ENCODE measurements at regions not wholly inside any gene's neighbourhood (a gene's known extent, or its start where the extent isn't known, plus 50 kb on each side); places are given as distances from the start of the nearest gene placed in this dataset.

DNA sequence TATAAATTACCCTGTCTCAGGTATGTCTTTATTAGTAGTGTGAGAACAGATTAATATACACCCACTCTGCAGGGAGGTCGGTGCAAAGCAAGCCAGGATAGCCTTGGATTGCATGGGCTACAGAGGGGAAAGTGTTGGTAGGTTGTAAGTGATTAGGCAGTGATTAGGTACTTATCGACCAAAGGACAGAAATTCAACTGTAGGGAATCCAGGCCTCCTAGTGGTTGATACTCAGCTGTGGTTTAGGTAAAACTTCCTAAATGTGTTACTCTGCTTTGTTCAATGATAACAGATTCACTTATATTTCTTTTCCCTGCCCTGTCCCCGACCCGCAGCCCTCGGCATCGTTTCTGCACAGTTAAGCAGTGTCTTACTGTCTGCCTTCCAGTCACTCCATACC lies 444.0 kb downstream of the FIGN start:
- Histone ChIP-seq H3K36me3 (ENCODE audit: control insufficient read depth in 2 of 3, insufficient read depth in 3 of 3, low read length in 3 of 3) (no peaks in the 10 kb centered on the region), H3K9me3 (ENCODE audit: control insufficient read depth in 2 of 3, insufficient read depth in 1 of 3, low read length in 3 of 3) (no peaks in the 10 kb centered on the region), H3K27ac (ENCODE audit: low read depth in 2 of 2, low read length in 2 of 2) (no peak overlapping the region), H3K9ac (ENCODE audit: low read length in 3 of 3) (no peak overlapping the region), H3K4me1 (ENCODE audit: control insufficient read depth in 2 of 3, insufficient read depth in 2 of 3, low read depth in 1 of 3, low read length in 3 of 3) (no peaks in the 10 kb centered on the region), H3K27me3 (ENCODE audit: control insufficient read depth, insufficient read depth, low read length) (no peaks in the 10 kb centered on the region), H3K4me3 (ENCODE audit: low read length in 3 of 3) (no peak overlapping the region)
- TF ChIP-seq, protein P1, sequence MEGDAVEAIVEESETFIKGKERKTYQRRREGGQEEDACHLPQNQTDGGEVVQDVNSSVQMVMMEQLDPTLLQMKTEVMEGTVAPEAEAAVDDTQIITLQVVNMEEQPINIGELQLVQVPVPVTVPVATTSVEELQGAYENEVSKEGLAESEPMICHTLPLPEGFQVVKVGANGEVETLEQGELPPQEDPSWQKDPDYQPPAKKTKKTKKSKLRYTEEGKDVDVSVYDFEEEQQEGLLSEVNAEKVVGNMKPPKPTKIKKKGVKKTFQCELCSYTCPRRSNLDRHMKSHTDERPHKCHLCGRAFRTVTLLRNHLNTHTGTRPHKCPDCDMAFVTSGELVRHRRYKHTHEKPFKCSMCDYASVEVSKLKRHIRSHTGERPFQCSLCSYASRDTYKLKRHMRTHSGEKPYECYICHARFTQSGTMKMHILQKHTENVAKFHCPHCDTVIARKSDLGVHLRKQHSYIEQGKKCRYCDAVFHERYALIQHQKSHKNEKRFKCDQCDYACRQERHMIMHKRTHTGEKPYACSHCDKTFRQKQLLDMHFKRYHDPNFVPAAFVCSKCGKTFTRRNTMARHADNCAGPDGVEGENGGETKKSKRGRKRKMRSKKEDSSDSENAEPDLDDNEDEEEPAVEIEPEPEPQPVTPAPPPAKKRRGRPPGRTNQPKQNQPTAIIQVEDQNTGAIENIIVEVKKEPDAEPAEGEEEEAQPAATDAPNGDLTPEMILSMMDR (IDR thresholded peaks at IDR 0.05; ENCODE audit: borderline replicate concordance, extremely low read depth, insufficient read depth), result no peak
- intact Hi-C loops (cut with DNase I), result no loop called here
- FAIRE-seq, result no peak
- no peak for DNase-seq

DNA sequence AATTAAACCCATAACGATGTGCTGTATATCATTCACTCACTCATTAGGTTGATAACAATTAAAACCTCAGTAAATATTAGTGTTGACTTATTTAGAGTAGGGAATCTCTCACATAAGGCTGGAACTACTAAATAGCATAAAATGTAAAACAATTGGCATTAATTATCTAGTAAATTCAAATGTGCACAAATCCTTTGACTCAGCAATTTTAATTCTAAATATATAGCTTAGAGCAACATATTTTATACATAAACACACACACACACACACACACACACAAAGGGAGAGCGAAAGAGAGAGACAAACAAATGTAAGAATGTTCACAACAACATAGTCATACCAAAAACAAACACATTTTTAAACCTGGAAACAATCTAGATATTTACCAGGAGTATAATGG lies 443.1 kb upstream of the KCNH7 start:
- no peaks in the 10 kb centered on the region for H3K9me3 ChIP-seq (ENCODE audit: control insufficient read depth in 2 of 3, insufficient read depth in 1 of 3, low read length in 3 of 3)
- H3K27ac ChIP-seq (ENCODE audit: low read depth in 2 of 2, low read length in 2 of 2), result no peak overlapping the region
- no peak overlapping the region for H3K9ac ChIP-seq (ENCODE audit: low read length in 3 of 3)
- DNase-seq (no peak), FAIRE-seq (no peak)
- no peaks in the 10 kb centered on the region for H3K36me3 ChIP-seq (ENCODE audit: control insufficient read depth in 2 of 3, insufficient read depth in 3 of 3, low read length in 3 of 3)
- no peak overlapping the region for H3K4me3 ChIP-seq (ENCODE audit: low read length in 3 of 3)
- no peaks in the 10 kb centered on the region for H3K4me1 ChIP-seq (ENCODE audit: control insufficient read depth in 2 of 3, insufficient read depth in 2 of 3, low read depth in 1 of 3, low read length in 3 of 3)
- H3K27me3 ChIP-seq (ENCODE audit: control insufficient read depth, insufficient read depth, low read length), result no peaks in the 10 kb centered on the region
- intact Hi-C loops (cut with DNase I), result no loop called here
- TF ChIP-seq, protein P1 (IDR thresholded peaks at IDR 0.05; ENCODE audit: borderline replicate concordance, extremely low read depth, insufficient read depth), result no peak

DNA sequence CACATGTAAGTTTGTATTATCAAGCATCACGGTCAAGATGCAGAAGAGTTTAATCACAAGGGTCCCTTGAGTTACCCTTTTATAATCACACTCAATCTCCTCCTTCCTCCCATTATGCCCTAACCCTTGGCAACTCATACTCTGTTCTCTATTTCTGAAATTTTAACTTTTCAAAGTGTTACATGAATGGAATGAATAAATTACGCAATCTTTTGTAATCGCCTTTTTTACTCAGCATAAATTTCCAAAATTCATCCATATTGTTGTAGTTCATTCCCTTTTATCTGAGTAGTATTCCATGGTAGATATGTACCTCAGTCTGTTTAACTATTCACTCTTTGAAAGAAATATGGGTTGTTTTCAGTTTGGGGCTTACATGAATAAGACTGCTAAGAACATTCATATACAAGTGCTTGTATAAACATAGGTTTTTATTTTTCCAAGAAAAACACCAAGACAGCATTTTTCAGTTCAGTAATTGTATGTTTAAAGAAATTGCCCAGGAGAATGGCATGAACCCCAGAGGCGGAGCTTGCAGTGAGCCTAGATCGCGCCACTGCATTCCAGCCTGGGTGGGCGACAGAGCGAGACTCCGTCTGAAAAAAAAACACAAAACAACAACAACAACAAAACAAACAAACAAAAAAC lies 430.9 kb upstream of the KCNH7 start:
- H3K9me3 ChIP-seq (ENCODE audit: control insufficient read depth in 2 of 3, insufficient read depth in 1 of 3, low read length in 3 of 3), result peaks cover 0 to 11% (median 0%) of the 10 kb centered on the region in 3 donors
- H3K4me1 ChIP-seq (ENCODE audit: control insufficient read depth in 2 of 3, insufficient read depth in 2 of 3, low read depth in 1 of 3, low read length in 3 of 3), result no peaks in the 10 kb centered on the region
- intact Hi-C loops (cut with DNase I), result no loop called here
- no peak for DNase-seq
- no peak overlapping the region for H3K27ac ChIP-seq (ENCODE audit: low read depth in 2 of 2, low read length in 2 of 2)
- H3K4me3 ChIP-seq (ENCODE audit: low read length in 3 of 3), result no peak overlapping the region
- TF ChIP-seq, protein P1 (IDR thresholded peaks at IDR 0.05; ENCODE audit: borderline replicate concordance, extremely low read depth, insufficient read depth), result no peak
- H3K27me3 ChIP-seq (ENCODE audit: control insufficient read depth, insufficient read depth, low read length), result no peaks in the 10 kb centered on the region
- H3K9ac ChIP-seq (ENCODE audit: low read length in 3 of 3), result no peak overlapping the region
- no peaks in the 10 kb centered on the region for H3K36me3 ChIP-seq (ENCODE audit: control insufficient read depth in 2 of 3, insufficient read depth in 3 of 3, low read length in 3 of 3)
- no peak for FAIRE-seq

DNA sequence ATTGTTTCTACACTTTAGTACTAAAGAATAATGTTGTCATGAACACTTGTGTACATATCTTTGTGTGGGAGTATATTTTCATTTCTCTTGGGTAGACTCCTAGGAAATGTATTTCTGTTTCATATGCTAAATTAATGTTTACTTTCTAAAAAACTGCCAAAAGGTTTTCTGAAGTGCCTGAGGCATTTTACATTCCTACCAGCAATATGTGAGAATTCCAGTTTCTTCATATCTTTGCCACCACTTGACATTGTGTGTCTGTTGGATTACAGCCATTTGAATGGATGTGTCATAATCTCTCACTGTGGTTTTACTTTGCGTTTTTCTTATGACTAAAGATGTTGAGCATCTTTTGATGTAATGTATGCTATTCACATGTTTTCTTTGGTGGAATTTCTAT lies 428.2 kb upstream of the KCNH7 start:
- DNase-seq, result no peak
- Histone ChIP-seq H3K27me3 (ENCODE audit: control insufficient read depth, insufficient read depth, low read length) (no peaks in the 10 kb centered on the region), H3K4me1 (ENCODE audit: control insufficient read depth in 2 of 3, insufficient read depth in 2 of 3, low read depth in 1 of 3, low read length in 3 of 3) (no peaks in the 10 kb centered on the region), H3K4me3 (ENCODE audit: low read length in 3 of 3) (no peak overlapping the region), H3K36me3 (ENCODE audit: control insufficient read depth in 2 of 3, insufficient read depth in 3 of 3, low read length in 3 of 3) (no peaks in the 10 kb centered on the region), H3K9ac (ENCODE audit: low read length in 3 of 3) (no peak overlapping the region), H3K9me3 (ENCODE audit: control insufficient read depth in 2 of 3, insufficient read depth in 1 of 3, low read length in 3 of 3) (no peaks in the 10 kb centered on the region), H3K27ac (ENCODE audit: low read depth in 2 of 2, low read length in 2 of 2) (no peak overlapping the region)
- intact Hi-C loops (cut with DNase I), result no loop called here
- TF ChIP-seq, protein P1 (IDR thresholded peaks at IDR 0.05; ENCODE audit: borderline replicate concordance, extremely low read depth, insufficient read depth), result no peak
- FAIRE-seq, result no peak
